Cardiac fibroblast (primary cell): ENCODE measurements at regions not wholly inside any gene's neighbourhood (a gene's known extent, or its start where the extent isn't known, plus 50 kb on each side); places are given as distances from the start of the nearest gene placed in this dataset.

Experiments
- DNase-seq, 2 donors: peaks; one replicate each; pipeline versions ENCODE4 v3.0.0 to v3.0.0-alpha.2; 2010; ENCODE audit warnings: low read depth in 2 of 2
- H3K4me3 ChIP-seq, 2 donors: replicated peaks in 1 of 2; 1 replicate in 1 of 2; 2 replicates in 1 of 2; pipeline ENCODE4 v1.5.1; 2011; ENCODE audit warnings: low read depth in 2 of 2, low read length in 2 of 2, mild to moderate bottlenecking in 2 of 2, moderate library complexity in 1 of 2
- CTCF ChIP-seq: IDR thresholded peaks from one replicate; pipeline ENCODE4 v1.5.1; 2011; ENCODE audit warnings: low read depth, mild to moderate bottlenecking, low read length, inconsistent platforms

GRCh38 chr6:104356197-104356596 lies 503.5 kb downstream of the HACE1 start:
- TF ChIP-seq CTCF = no peak
- no peak for DNase-seq
- H3K4me3 ChIP-seq = no peak overlapping the region

DNA sequence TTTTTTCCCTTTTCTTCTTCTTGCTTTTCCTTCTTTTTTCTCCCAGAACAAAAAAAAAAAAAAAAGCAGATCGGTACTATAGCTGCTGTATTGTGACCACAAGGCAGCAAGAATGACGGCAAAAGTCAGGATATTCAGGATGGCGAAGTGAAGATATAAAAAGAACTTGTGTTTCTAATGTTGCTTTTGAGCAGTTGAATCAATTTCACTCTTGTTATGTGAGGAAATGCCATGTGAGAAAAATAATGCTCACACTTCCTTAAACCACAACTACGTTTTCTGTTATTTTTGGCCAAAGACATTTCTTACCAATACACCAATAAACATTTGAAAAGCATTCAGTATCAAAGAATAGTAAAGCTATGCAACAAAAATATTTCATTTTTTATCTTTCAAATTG lies 510.5 kb downstream of the HACE1 start:
- TF ChIP-seq CTCF = no peak
- no peak for DNase-seq
- H3K4me3 ChIP-seq = no peak overlapping the region

- no peak overlapping the region for H3K4me3 ChIP-seq
- no peak for TF ChIP-seq CTCF
- DNase-seq = no peak
These were observed 515.5 kb downstream of the HACE1 start for GRCh38 chr6:104344223-104344622.

GRCh38 chr6:104332364-104332763 lies 527.4 kb downstream of the HACE1 start:
- no peak for DNase-seq
- H3K4me3 ChIP-seq = no peak overlapping the region
- TF ChIP-seq CTCF = no peak

DNA sequence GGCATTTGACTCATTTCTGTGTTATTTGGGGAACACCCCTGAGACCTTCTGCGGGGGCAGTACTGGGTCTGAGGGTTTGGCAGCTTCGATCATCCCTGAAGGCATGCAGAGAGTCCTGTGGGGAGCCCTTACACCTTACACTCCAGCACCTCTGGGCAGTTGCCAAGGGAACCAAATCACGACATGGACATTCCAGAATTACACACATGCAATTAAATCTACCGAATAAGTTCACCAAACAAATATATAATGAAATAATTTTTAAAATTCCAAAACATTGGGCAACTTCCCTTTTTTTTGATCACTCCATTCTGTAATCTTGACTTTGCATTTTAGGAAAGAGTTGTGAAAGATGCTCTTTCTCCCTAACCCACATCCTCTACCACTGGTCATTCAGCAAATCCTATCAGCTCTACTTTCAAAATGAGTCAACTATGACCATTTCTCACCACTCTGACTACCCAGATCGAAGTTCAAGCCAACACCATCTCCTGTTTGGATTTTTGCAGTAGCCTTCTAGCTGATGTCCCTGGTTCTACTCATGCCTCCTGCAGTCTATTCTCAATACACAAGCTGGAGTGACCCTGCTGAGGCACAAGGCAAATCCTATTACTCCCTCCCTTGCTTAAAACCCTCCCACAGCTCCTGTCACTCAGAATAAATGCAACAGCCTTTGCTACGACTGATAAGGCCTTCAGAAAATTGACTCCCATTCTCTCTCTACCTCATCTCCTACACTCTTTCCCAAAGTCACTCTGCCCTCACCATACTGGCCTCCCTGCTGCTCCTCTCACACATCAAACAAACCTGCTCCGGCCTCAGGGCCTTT lies 533.3 kb downstream of the HACE1 start:
- peak overlapping the region in 1 of 2 donors; percentile 3 for H3K4me3 ChIP-seq
- DNase-seq = peak; percentile 80 to 90
- TF ChIP-seq CTCF = no peak

- peak; percentile 58 to 83 for DNase-seq
- TF ChIP-seq CTCF = peak; percentile 74
- H3K4me3 ChIP-seq = peak overlapping the region in 1 of 2 donors; percentile 3
These were observed 534.2 kb downstream of the HACE1 start for GRCh38 chr6:104325341-104326172.
